Neural progenitor cell (in vitro differentiated cells): ENCODE measurements at regions not wholly inside any gene's neighbourhood (a gene's known extent, or its start where the extent isn't known, plus 50 kb on each side); places are given as distances from the start of the nearest gene placed in this dataset.

Experiments used
- DNase-seq: peaks from one replicate; pipeline ENCODE4 v3.0.0-alpha.2; 2016; ENCODE audit warnings: low spot score
- H2AFZ ChIP-seq: fragments of 200-600 bp; sonication (generic); replicated peaks from 2 replicates; pipeline ENCODE4 v1.6.1; 2016; ENCODE audit warnings: antibody characterized with exemption
- H3F3A ChIP-seq: fragments of 200-600 bp; sonication (generic); 2 replicates; pipeline ENCODE4 v1.6.1; 2016; ENCODE audit warnings: antibody characterized with exemption, low read depth
- H3K27ac ChIP-seq: fragments of 200-600 bp; sonication (generic); 2 replicates; pipeline ENCODE4 v1.5.1; 2016; ENCODE audit warnings: mild to moderate bottlenecking
- H3K27me3 ChIP-seq: fragments of 200-600 bp; sonication (generic); 2 replicates; pipeline ENCODE4 v1.6.1; 2016; ENCODE audit warnings: mild to moderate bottlenecking, moderate library complexity
- H3K36me3 ChIP-seq: fragments of 200-600 bp; sonication (generic); 2 replicates; pipeline ENCODE4 v1.5.1; 2016
- H3K4me1 ChIP-seq: fragments of 200-600 bp; sonication (generic); 2 replicates; pipeline ENCODE4 v1.6.1; 2016; ENCODE audit warnings: mixed run types
- H3K4me2 ChIP-seq: fragments of 200-600 bp; sonication (generic); 2 replicates; pipeline ENCODE4 v1.6.1; 2016
- H3K4me3 ChIP-seq: fragments of 200-600 bp; sonication (generic); 2 replicates; pipeline ENCODE4 v1.5.1; 2016
- H3K79me2 ChIP-seq: fragments of 200-600 bp; sonication (generic); 2 replicates; pipeline ENCODE4 v1.6.1; 2016; ENCODE audit warnings: low read depth
- H3K9ac ChIP-seq: fragments of 200-600 bp; sonication (generic); 2 replicates; pipeline ENCODE4 v1.6.1; 2016
- H3K9me3 ChIP-seq: fragments of 200-600 bp; sonication (generic); 2 replicates; pipeline ENCODE4 v1.5.1; 2016; ENCODE audit warnings: low read depth
- H4K20me1 ChIP-seq: fragments of 200-600 bp; sonication (generic); 2 replicates; pipeline ENCODE4 v1.6.1; 2016; ENCODE audit warnings: low read depth
- H3K27ac Mint-ChIP-seq: 3 replicates; pipeline ENCODE4 v1.8.0; 2021; ENCODE audit warnings: mixed read lengths
- H3K27me3 Mint-ChIP-seq: 2 replicates; pipeline ENCODE4 v1.8.0; 2022; ENCODE audit warnings: low read depth, mild to moderate bottlenecking, inconsistent platforms, moderate library complexity, mixed read lengths; ENCODE audit not compliant: insufficient read depth
- H3K36me3 Mint-ChIP-seq: 3 replicates; pipeline ENCODE4 v1.8.0; 2021; ENCODE audit warnings: mixed read lengths
- H3K4me1 Mint-ChIP-seq: 3 replicates; pipeline ENCODE4 v1.8.0; 2021; ENCODE audit warnings: mixed read lengths
- H3K4me3 Mint-ChIP-seq: 3 replicates; pipeline ENCODE4 v1.8.0; 2021; ENCODE audit warnings: mild to moderate bottlenecking, moderate library complexity, mixed read lengths
- H3K9me3 Mint-ChIP-seq: 3 replicates; pipeline ENCODE4 v1.8.0; 2020; ENCODE audit warnings: mixed read lengths
- CTCF ChIP-seq: fragments of 200-600 bp; sonication (generic); IDR thresholded peaks from 2 replicates; pipeline ENCODE4 v1.5.1; 2017; ENCODE audit warnings: antibody characterized with exemption, mild to moderate bottlenecking
- EZH2 ChIP-seq: fragments of 200-600 bp; sonication (generic); IDR thresholded peaks from 2 replicates; pipeline ENCODE4 v1.6.1; 2017; ENCODE audit warnings: antibody characterized with exemption, mild to moderate bottlenecking, moderate library complexity
- EZH2phosphoT487 ChIP-seq: fragments of 200-600 bp; sonication (generic); IDR thresholded peaks from 2 replicates; pipeline ENCODE4 v1.6.1; 2017; ENCODE audit warnings: antibody characterized with exemption

GRCh38 chr9:26606756-26607155 is 285.8 kb downstream of the CAAP1 start:
- H3K4me3 ChIP-seq: no peak overlapping the region
- no peaks in the 10 kb centered on the region for H3K79me2 ChIP-seq
- H4K20me1 ChIP-seq: no peaks in the 10 kb centered on the region
- peaks cover 22% of the 10 kb centered on the region for H3K4me1 Mint-ChIP-seq
- H3K4me2 ChIP-seq: no peak overlapping the region
- no peak for DNase-seq
- peak overlapping the region; percentile 39 for H2AFZ ChIP-seq
- no peaks in the 10 kb centered on the region for H3K36me3 ChIP-seq
- no peaks in the 10 kb centered on the region for H3K27me3 ChIP-seq
- no peak for TF ChIP-seq EZH2
- no peak for TF ChIP-seq CTCF
- no peak for TF ChIP-seq EZH2phosphoT487
- H3K27ac ChIP-seq: no peak overlapping the region
- H3K9me3 ChIP-seq: no peaks in the 10 kb centered on the region
- no peaks in the 10 kb centered on the region for H3K9me3 Mint-ChIP-seq
- H3K9ac ChIP-seq: no peak overlapping the region
- H3K27me3 Mint-ChIP-seq: no peaks in the 10 kb centered on the region
- H3F3A ChIP-seq: peaks cover 18% of the 10 kb centered on the region
- peaks cover 2% of the 10 kb centered on the region for H3K36me3 Mint-ChIP-seq
- no peak overlapping the region for H3K4me3 Mint-ChIP-seq
- peaks cover 25% of the 10 kb centered on the region for H3K4me1 ChIP-seq
- no peak overlapping the region for H3K27ac Mint-ChIP-seq

- Mint-ChIP-seq H3K27me3 (no peaks in the 10 kb centered on the region), H3K4me3 (no peak overlapping the region), H3K9me3 (no peaks in the 10 kb centered on the region), H3K27ac (no peak overlapping the region), H3K36me3 (peaks cover 2% of the 10 kb centered on the region), H3K4me1 (peaks cover 22% of the 10 kb centered on the region)
- Histone ChIP-seq H4K20me1 (no peaks in the 10 kb centered on the region), H3K79me2 (no peaks in the 10 kb centered on the region), H3K4me2 (no peak overlapping the region), H3K27me3 (no peaks in the 10 kb centered on the region), H3K4me1 (peaks cover 25% of the 10 kb centered on the region), H3K9ac (no peak overlapping the region), H3K27ac (no peak overlapping the region), H3K4me3 (no peak overlapping the region), H3K9me3 (no peaks in the 10 kb centered on the region), H2AFZ (no peak overlapping the region), H3K36me3 (no peaks in the 10 kb centered on the region), H3F3A (peaks cover 18% of the 10 kb centered on the region)
- DNase-seq: no peak
- TF ChIP-seq EZH2 (no peak), CTCF (no peak), EZH2phosphoT487 (no peak)
These were observed 287.2 kb downstream of the CAAP1 start for GRCh38 chr9:26605367-26605766.

GRCh38 chr9:26604076-26604662 is 288.4 kb downstream of the CAAP1 start:
- Histone ChIP-seq H3K4me1 (peaks cover 25% of the 10 kb centered on the region), H3K36me3 (no peaks in the 10 kb centered on the region), H3K4me2 (no peak overlapping the region), H3K79me2 (no peaks in the 10 kb centered on the region), H3K27me3 (no peaks in the 10 kb centered on the region), H3K9me3 (no peaks in the 10 kb centered on the region), H4K20me1 (no peaks in the 10 kb centered on the region), H3K27ac (peak overlapping the region; percentile 36), H3F3A (peaks cover 18% of the 10 kb centered on the region), H3K4me3 (no peak overlapping the region), H3K9ac (no peak overlapping the region), H2AFZ (no peak overlapping the region)
- Mint-ChIP-seq H3K4me3 (no peak overlapping the region), H3K9me3 (no peaks in the 10 kb centered on the region), H3K36me3 (peaks cover 2% of the 10 kb centered on the region), H3K27ac (no peak overlapping the region), H3K4me1 (peaks cover 22% of the 10 kb centered on the region), H3K27me3 (no peaks in the 10 kb centered on the region)
- peak; percentile 20 for DNase-seq
- no peak for TF ChIP-seq EZH2
- no peak for TF ChIP-seq EZH2phosphoT487
- no peak for TF ChIP-seq CTCF
